GM12878 (cell line): ENCODE measurements at regions not wholly inside any gene's neighbourhood (a gene's known extent, or its start where the extent isn't known, plus 50 kb on each side); places are given as distances from the start of the nearest gene placed in this dataset.
A peak's percentile ranks its signal among the peaks of the same experiment; 100 is the strongest.

Experiments used
- ATAC-seq: fragments of 200-7000 bp; cut with Tn5 transposase; 3 replicates; pipeline ENCODE4 v1.9.1; 2020; ENCODE audit warnings: mild to moderate bottlenecking, moderate library complexity
- BruUV-seq: library from RNA; stranded (reverse); fragments of 400-500 nt; replicated peaks from 2 replicates; lab custom pipeline; 2021; lab: Mats Ljungman, UMichigan
- CTCF ChIA-PET: fragments of 300-600 bp; sonication (Branson Sonifier 250); formaldehyde crosslinking; extraction: SDS; loops from one replicate; lab custom pipeline; 2021; ENCODE audit warnings: inconsistent platforms; lab: Yijun Ruan, JAX
- POLR2A ChIA-PET: fragments of 350-600 bp; formaldehyde crosslinking; extraction: SDS; loops from one replicate; lab custom pipeline; 2021; ENCODE audit warnings: inconsistent platforms; lab: Charles Lee
- RAD21 ChIA-PET: fragments of 300-600 bp; sonication (Branson Sonifier 250); formaldehyde crosslinking; loops from one replicate; lab custom pipeline; 2023; ENCODE audit warnings: antibody characterized with exemption; ENCODE audit not compliant: unreplicated experiment; lab: Charles Lee
- SMC1A ChIA-PET: fragments of 300-600 bp; sonication (Branson Sonifier 250); formaldehyde crosslinking; loops from one replicate; lab custom pipeline; 2023; ENCODE audit not compliant: unreplicated experiment, uncharacterized antibody; lab: Charles Lee
- DNase-seq: peaks from one replicate; pipeline ENCODE4 v3.0.0-alpha.2; 2011; ENCODE audit warnings: low read depth, low spot score
- FAIRE-seq: peaks from 3 replicates; lab custom pipeline; 2011; peaks lifted over from hg19 to GRCh38; lab: Jason Lieb, UNC
- H2AFZ ChIP-seq: 2 replicates; pipeline ENCODE4 v1.6.0; 2011; ENCODE audit warnings: low read depth, low read length, control low read depth; ENCODE audit not compliant: control insufficient read depth
- H3K27ac ChIP-seq: 2 replicates; pipeline ENCODE4 v1.5.1; 2011; ENCODE audit warnings: control low read depth; ENCODE audit not compliant: control insufficient read depth, insufficient read depth
- H3K27me3 ChIP-seq, 2 experiments: replicated peaks in 1 of 2; 2 replicates each; pipeline versions ENCODE4 v1.6.0 to v1.6.1; 2011; ENCODE audit warnings: low read length in 1 of 2; ENCODE audit not compliant: control insufficient read depth in 2 of 2, insufficient read depth in 2 of 2
- H3K36me3 ChIP-seq, 2 experiments: 2 replicates each; pipeline ENCODE4 v1.5.1; 2011; ENCODE audit warnings: low read length in 1 of 2; ENCODE audit not compliant: control insufficient read depth in 2 of 2, insufficient read depth in 2 of 2
- H3K4me1 ChIP-seq: 2 replicates; pipeline ENCODE4 v1.6.1; 2011; ENCODE audit warnings: mild to moderate bottlenecking, low read length, moderate library complexity, mixed read lengths; ENCODE audit not compliant: control insufficient read depth, insufficient read depth
- H3K4me2 ChIP-seq: 2 replicates; pipeline ENCODE4 v1.6.0; 2011; ENCODE audit warnings: control low read depth; ENCODE audit not compliant: control insufficient read depth, insufficient read depth
- H3K4me3 ChIP-seq: fragments of 200-600 bp; sonication (generic); 2 replicates; pipeline ENCODE4 v1.5.1; 2016
- H3K79me2 ChIP-seq: 2 replicates; pipeline ENCODE4 v1.6.0; 2011; ENCODE audit warnings: low read length; ENCODE audit not compliant: control insufficient read depth, insufficient read depth
- H3K9ac ChIP-seq: 2 replicates; pipeline ENCODE4 v1.8.0; 2011; ENCODE audit warnings: low read length, control low read depth, mixed read lengths; ENCODE audit not compliant: control insufficient read depth, insufficient read depth
- H3K9me3 ChIP-seq: replicated peaks from 3 replicates; pipeline ENCODE4 v1.5.1; 2011; ENCODE audit warnings: mild to moderate bottlenecking, low read length; ENCODE audit not compliant: control insufficient read depth, insufficient read depth
- H4K20me1 ChIP-seq: 2 replicates; pipeline ENCODE4 v1.6.0; 2011; ENCODE audit not compliant: control insufficient read depth, insufficient read depth
- ATF7 ChIP-seq: fragments of 450-650 bp; IDR thresholded peaks from 2 replicates; pipeline ENCODE4 v1.6.1; 2016; ENCODE audit warnings: low read depth, mild to moderate bottlenecking
- MXI1 ChIP-seq: fragments of 150-350 bp; IDR thresholded peaks from 2 replicates; pipeline ENCODE4 v1.6.1; 2011; ENCODE audit warnings: low read depth, mild to moderate bottlenecking, inconsistent platforms, low read length, improper control_type of control experiment
- RAD21 ChIP-seq: IDR thresholded peaks from 2 replicates; pipeline ENCODE4 v1.6.1; 2011; ENCODE audit warnings: mild to moderate bottlenecking, low read depth, low read length, moderate library complexity; ENCODE audit not compliant: insufficient read depth
- WGBS: methylation state at CpG from one replicate; pipeline ENCODE4 v1.1.6; 2016; ENCODE audit warnings: low lambda C conversion rate; ENCODE audit not compliant: insufficient replicate concordance, insufficient coverage; ENCODE audit errors: missing lambda C conversion rate; 5-methylcytosine and 5-hydroxymethylcytosine counted together
- in situ Hi-C: fragments of 300-500 bp; cut with MboI; formaldehyde crosslinking; loops from 9 replicates; pipeline ENCODE4 v1.14.3; 2018; ENCODE audit warnings: mixed read lengths
- intact Hi-C: fragments of 100-400 bp; cut with micrococcal nuclease; formaldehyde crosslinking; loops from one replicate; pipeline ENCODE4 v1.14.2; 2022; ENCODE audit not compliant: unreplicated experiment
- TF ChIP-seq, protein P1 (sequence below), 3 experiments: IDR thresholded peaks in 2 of 3; conservative IDR thresholded peaks in 1 of 3; 2 replicates each; pipeline ENCODE4 v1.5.1; 2011; ENCODE audit warnings: low read depth in 3 of 3, low read length in 3 of 3, mild to moderate bottlenecking in 3 of 3, control low read depth in 2 of 3, moderate library complexity in 2 of 3, inconsistent platforms in 1 of 3, mixed read lengths in 1 of 3; ENCODE audit not compliant: control insufficient read depth in 2 of 3, insufficient read depth in 1 of 3; ENCODE audit errors: extremely low read depth in 1 of 3

DNA sequence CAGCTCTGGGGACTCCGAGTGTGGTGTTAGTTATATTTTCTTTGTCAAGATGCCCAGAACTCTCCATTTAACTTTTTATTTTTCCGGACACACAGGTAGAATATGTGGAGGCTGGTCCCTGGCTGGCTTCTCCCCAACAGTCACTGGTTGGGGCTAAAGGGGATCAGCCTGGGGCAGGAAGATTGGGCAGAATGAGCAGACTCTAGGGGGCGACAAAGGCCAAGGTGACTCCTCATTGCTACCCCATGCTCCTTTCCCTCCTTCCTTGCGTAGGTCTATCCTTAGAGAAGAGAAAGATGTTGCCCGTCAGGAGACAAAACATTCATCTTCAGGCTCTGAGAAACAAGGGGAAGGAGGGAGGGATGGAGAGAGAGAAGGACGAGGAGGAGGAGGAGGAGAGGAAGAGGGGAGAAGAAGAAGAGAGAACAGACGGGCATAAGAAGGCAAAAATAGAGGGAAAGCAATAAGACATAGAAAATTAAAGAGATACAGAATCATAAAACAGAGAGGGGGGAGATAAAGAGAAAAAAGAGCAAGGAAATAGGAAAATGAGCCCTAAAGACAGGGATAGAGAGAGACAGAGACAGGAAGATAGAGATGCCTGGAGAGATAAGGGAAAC, 89.9 kb downstream of the FOXD2 start (continued):
- TF ChIP-seq MXI1 (no peak), RAD21 (0 out of 2 replicates have a peak, but pooled peaks have one; percentile 7)

DNA sequence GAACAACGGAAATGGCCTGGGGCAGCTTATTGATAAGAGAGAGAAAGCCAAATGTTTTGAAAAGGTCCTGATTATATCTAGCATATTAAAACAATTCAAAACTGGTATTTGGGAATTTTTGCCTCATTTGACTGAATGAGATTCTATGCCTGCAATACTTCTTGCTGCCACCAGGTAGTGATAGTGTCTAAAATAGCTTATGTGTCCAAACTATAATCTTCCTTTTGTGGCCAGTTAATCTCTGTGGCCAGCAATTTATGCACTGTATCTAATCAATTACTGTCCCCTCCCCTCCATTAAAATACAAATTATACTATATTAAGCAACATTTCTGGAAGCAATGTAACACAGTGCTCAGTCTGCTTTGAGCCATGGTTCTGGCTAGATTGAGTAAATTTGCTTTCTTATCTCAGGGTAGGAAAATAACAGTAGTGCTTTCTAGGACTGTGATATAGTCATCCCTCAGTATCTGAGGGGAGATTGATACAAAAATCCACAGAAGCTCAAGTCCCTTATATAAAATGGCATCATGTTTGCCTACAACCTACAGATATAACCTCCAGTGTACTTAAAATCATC, 91.8 kb downstream of the FOXD2 start:
- H3K4me2 ChIP-seq = no peak overlapping the region
- in situ Hi-C loops (no loop called here), intact Hi-C loops (loop anchor here (10.0 kb wide), 1 partner anchor 185 kb away; no protein-coding TSS in a partner anchor)
- no peaks in the 10 kb centered on the region for H3K79me2 ChIP-seq
- 0% methylated on average over 1 of the region's 1 CpG for WGBS
- DNase-seq = no peak
- H3K4me3 ChIP-seq = no peak overlapping the region
- no TSS peak for BruUV-seq
- no peaks in the 10 kb centered on the region for H3K4me1 ChIP-seq
- H3K9ac ChIP-seq = no peak overlapping the region
- no peak overlapping the region for H3K27ac ChIP-seq
- no peaks in the 10 kb centered on the region; the same call in 2 of the 3 replicates for H3K9me3 ChIP-seq
- FAIRE-seq = no peak
- RAD21 ChIA-PET = no interaction called here
- no peak for TF ChIP-seq ATF7
- TF ChIP-seq, protein P1, sequence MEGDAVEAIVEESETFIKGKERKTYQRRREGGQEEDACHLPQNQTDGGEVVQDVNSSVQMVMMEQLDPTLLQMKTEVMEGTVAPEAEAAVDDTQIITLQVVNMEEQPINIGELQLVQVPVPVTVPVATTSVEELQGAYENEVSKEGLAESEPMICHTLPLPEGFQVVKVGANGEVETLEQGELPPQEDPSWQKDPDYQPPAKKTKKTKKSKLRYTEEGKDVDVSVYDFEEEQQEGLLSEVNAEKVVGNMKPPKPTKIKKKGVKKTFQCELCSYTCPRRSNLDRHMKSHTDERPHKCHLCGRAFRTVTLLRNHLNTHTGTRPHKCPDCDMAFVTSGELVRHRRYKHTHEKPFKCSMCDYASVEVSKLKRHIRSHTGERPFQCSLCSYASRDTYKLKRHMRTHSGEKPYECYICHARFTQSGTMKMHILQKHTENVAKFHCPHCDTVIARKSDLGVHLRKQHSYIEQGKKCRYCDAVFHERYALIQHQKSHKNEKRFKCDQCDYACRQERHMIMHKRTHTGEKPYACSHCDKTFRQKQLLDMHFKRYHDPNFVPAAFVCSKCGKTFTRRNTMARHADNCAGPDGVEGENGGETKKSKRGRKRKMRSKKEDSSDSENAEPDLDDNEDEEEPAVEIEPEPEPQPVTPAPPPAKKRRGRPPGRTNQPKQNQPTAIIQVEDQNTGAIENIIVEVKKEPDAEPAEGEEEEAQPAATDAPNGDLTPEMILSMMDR (IDR thresholded peaks at IDR 0.05 in 2 of 3, conservative IDR thresholded peaks at IDR 0.05 in 1 of 3; ENCODE audit: control insufficient read depth in 2 of 3, extremely low read depth in 1 of 3, insufficient read depth in 1 of 3, low read depth in 3 of 3, low read length in 3 of 3) = peak in 2 of 3 experiments; percentile 32 to 34; a peak in 2 of 6 replicates
- peaks cover 3 to 8% of the 10 kb centered on the region in 2 experiments for H3K27me3 ChIP-seq
- H2AFZ ChIP-seq = no peak overlapping the region
- SMC1A ChIA-PET = interaction anchor here (1.3 kb wide), 1 partner anchor 196 kb away, joined by 3 read pairs; no protein-coding TSS in a partner anchor
- no peak for ATAC-seq
- CTCF ChIA-PET = interaction anchor here (0.9 to 1.7 kb wide), 3 partner anchors 9 to 196 kb away, joined by 3 to 5 read pairs (median 4); partner anchors contain the start of gene FOXD2
- no peaks in the 10 kb centered on the region for H4K20me1 ChIP-seq
- no peaks in the 10 kb centered on the region for H3K36me3 ChIP-seq
- POLR2A ChIA-PET = no interaction called here
